ENCODE measurements at regions not wholly inside any gene's neighbourhood (a gene's known extent, or its start where the extent isn't known, plus 50 kb on each side); places are given as distances from the start of the nearest gene placed in this dataset.

DNA sequence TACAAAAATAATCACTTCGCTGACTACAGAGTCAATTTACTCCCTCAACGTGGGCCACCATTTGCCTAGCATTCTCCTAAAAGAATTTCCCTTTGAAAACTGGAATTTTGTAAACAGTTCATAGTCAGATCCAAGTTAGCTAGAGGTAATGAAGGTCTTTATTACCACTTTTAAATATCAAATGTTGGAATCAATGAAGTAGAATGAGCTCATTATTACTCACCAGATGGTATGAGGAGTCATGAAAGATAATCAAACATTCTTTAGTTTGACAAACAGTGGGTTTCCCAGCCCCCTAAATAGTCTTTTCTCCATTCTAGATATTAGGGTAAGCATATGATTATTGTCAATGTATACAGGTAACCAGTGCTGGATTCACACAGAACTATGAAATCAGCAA, 455.7 kb upstream of the THBS1 start:
- ATAC-seq (replicated peaks in 6 of 8): no peak
- in situ Hi-C loops (cut with MboI; ENCODE audit: low pct_unique_long_range_greater_than_20kb in 2 of 9, low sequenced_read_pairs in 9 of 9, unreplicated experiment in 9 of 9): no loop called here
- WGBS, 10 experiments: 33 to 76% (median 57%) methylated on average over 1 to 2 of the region's 2 CpGs; no CpG with 5 or more reads in 4 of the 10 experiments
- Histone ChIP-seq H3K4me1 (replicated peaks in 1 of 2) (peaks cover 4 to 6% of the 10 kb centered on the region in 2 donors), H3K27ac (no peak overlapping the region), H3K4me3 (no peak overlapping the region)

DNA sequence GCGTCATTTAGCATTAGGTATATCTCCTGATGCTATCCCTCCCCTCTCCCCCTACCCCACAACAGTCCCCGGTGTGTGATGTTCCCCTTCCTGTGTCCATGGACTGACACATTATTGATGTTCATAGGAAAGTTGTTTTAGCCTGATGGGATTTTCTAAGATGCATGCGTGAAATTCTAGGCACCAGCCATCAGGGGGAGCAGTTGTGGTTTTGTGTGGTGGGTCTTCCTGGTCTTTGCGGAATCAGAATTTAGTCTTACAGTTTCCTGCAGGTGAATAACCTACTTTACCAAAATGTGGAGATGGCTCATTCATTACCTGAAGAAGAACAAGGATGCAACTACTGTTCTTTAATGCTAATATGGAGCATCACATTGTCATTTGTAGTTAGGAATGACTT, 455.0 kb upstream of the THBS1 start:
- Histone ChIP-seq H3K4me1 (replicated peaks in 1 of 2) (peaks cover 4 to 6% of the 10 kb centered on the region in 2 donors), H3K27ac (no peak overlapping the region), H3K4me3 (no peak overlapping the region)
- in situ Hi-C loops (cut with MboI; ENCODE audit: low pct_unique_long_range_greater_than_20kb in 2 of 9, low sequenced_read_pairs in 9 of 9, unreplicated experiment in 9 of 9): no loop called here
- peak in 1 of 8 experiments; percentile 14 for ATAC-seq (replicated peaks in 6 of 8)
- WGBS, 10 experiments: 20 to 80% (median 34%) methylated on average over 1 to 3 of the region's 4 CpGs; no CpG with 5 or more reads in 4 of the 10 experiments

DNA sequence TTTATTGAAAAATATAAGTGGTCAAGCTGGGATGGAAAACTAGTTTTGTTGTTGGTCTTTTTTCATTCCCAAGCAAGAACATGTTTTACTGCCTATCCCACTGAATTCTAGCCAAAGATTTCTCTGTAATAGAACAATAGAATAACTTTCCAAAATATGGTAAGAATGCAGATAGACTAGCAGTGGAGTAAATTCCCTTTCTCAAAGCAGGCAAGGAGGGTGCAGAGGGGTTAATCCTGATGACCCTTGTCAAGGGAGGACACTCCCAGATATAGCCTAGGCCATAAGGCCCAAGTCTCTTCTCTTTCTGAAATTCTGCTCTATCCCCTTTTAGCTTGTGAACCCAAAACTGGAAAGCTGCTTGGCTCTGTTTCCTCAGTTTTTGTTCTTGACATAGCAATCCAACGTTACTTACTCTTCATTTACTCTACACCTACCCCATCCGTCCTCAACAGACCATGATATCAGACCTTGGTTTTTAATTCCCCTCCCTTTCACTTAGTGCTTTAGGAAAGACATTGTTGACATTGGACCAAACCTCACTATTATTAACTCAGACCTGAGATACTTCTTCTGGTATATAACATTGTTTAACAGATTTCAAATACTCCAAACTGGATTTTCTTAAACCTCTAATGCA, 453.6 kb upstream of the THBS1 start:
- 13 to 93% (median 73%) methylated on average over 2 of the region's 2 CpGs; no CpG with 5 or more reads in 2 of the 10 experiments for WGBS, 10 experiments
- H3K27ac ChIP-seq: no peak overlapping the region
- in situ Hi-C loops (cut with MboI; ENCODE audit: low pct_unique_long_range_greater_than_20kb in 2 of 9, low sequenced_read_pairs in 9 of 9, unreplicated experiment in 9 of 9): no loop called here
- H3K4me3 ChIP-seq: no peak overlapping the region
- ATAC-seq (replicated peaks in 6 of 8): no peak
- peaks cover 4 to 6% of the 10 kb centered on the region in 2 donors for H3K4me1 ChIP-seq (replicated peaks in 1 of 2)

DNA sequence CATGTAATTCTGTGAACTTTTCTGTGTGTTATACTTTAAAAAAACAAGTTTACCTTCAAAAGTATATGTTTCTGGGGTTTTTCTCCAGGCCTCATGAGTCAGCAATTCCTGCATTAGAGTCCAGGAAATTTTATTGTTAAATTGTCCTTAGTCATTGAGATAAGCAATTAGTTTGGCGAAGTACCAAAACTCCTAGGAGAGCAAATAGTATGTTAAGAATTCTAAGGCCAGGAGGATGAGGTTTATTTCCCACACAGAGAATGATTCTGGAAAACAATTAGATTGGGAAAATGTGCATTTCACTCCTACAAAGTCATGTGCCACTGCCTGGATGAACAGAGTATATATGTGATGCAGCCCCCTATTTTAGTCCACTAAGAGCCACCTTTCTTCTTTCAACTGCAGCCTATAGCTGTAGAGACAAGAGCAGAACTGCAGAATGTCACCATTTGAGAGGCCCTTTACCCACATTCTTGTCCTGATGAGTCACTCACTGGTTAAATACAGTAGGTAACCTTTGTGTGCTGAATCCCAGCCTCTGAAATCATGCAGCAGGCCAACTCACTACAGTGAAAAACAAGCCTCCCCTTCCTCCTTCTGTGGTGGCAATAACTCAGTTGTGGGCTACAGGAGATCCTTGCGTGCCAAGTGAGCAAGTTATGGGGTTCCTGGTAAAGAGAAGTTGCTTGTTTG, 452.8 kb upstream of the THBS1 start:
- Histone ChIP-seq H3K27ac (no peak overlapping the region), H3K4me1 (replicated peaks in 1 of 2) (peaks cover 4 to 6% of the 10 kb centered on the region in 2 donors), H3K4me3 (no peak overlapping the region)
- 14 to 100% (median 67%) methylated on average over 1 to 2 of the region's 2 CpGs; no CpG with 5 or more reads in 3 of the 10 experiments for whole genome bisulfite sequencing, 10 experiments
- in situ Hi-C loops (cut with MboI; ENCODE audit: low pct_unique_long_range_greater_than_20kb in 2 of 9, low sequenced_read_pairs in 9 of 9, unreplicated experiment in 9 of 9): no loop called here
- ATAC-seq (replicated peaks in 6 of 8): peak; percentile 60 to 94 (median 67)

DNA sequence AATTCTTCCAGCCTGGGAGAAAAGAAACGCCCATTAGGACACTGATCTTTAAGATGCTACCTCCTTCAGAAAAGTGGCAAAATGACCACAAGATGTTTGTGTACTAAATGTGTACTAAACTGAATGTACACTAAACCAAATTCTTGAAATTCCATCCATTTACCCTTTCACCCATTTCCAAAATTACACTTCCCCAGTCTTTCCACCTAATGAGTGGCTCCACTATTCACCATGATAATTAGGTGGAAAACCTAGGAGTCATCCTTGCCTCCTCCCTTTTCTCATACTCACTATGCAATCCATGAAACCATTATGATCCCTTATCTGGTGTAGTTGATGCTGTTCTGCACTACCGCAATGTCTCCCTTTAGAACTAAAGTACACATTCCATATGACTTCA, 452.1 kb upstream of the THBS1 start:
- 71 to 100% (median 86%) methylated on average over 1 to 2 of the region's 2 CpGs; no CpG with 5 or more reads in 3 of the 10 experiments for WGBS, 10 experiments
- in situ Hi-C loops (cut with MboI; ENCODE audit: low pct_unique_long_range_greater_than_20kb in 2 of 9, low sequenced_read_pairs in 9 of 9, unreplicated experiment in 9 of 9): no loop called here
- Histone ChIP-seq H3K27ac (no peak overlapping the region), H3K4me3 (no peak overlapping the region), H3K4me1 (replicated peaks in 1 of 2) (peaks cover 4 to 6% of the 10 kb centered on the region in 2 donors)
- ATAC-seq (replicated peaks in 6 of 8): no peak

DNA sequence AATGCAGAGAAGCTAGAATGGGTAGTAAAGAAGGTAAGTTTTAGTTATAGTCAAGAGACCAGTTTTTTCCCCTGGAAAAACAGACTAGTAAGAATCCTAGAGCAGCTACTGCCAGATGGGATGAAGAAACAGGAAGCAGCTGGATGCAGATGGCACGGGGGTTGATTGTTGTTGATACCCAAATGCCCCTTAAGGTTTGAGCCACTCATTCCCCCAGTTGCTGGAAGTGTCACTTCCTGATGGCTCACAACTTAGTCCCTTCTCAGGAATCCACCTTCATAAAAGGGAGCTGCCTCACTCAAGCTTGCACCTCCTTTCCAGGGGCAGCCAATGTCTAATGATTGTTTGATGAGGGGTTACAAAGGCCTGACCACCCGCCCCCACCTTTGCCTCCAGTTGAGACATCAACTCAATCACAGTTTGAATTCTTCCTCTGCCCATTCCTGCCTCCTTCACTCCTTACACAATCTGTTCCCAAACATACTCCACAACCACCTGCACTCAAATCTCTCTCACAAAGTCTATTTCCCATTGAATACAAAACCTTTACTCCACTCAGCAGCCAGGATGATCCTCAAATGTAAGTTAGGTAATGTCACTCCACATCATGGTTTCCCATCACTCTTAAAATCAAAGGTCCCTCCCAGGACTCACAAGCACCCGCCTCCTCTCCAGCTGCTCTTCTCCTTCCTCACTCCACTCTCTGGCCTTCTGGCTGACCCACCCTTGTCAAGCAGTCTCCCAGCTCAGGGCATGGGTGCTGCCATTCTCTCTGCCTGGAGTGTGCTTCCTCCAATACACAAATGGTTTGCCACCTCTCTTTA, 450.1 kb upstream of the THBS1 start:
- Histone ChIP-seq H3K27ac (no peak overlapping the region), H3K4me1 (replicated peaks in 1 of 2) (peaks cover 4 to 6% of the 10 kb centered on the region in 2 donors), H3K4me3 (no peak overlapping the region)
- ATAC-seq (replicated peaks in 6 of 8): no peak
- 13 to 100% (median 76%) methylated on average over 1 to 2 of the region's 3 CpGs; no CpG with 5 or more reads in 2 of the 10 experiments for WGBS, 10 experiments
- in situ Hi-C loops (cut with MboI; ENCODE audit: low pct_unique_long_range_greater_than_20kb in 2 of 9, low sequenced_read_pairs in 9 of 9, unreplicated experiment in 9 of 9): no loop called here

DNA sequence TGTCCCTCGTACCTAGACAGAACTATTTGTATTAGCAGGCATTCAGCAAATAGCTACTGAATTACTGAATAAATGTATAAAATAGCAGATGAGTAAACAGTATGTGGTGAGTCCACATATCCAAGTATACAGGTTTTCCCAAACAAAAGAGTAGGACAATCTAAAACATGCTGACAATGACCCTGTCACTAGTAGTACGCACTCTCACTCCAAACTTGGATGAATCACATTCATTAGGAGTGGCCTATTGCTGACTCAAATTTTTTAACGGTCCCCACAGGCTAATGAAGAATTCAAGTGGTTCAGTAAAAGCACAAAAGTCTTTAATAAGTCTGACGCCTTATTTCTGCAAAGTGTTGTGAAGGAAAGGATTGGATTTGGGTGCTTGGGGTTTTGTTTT, 449.3 kb upstream of the THBS1 start:
- ATAC-seq (replicated peaks in 6 of 8): peak in 2 of 8 experiments; percentile 10 to 12
- Histone ChIP-seq H3K27ac (no peak overlapping the region), H3K4me1 (replicated peaks in 1 of 2) (peaks cover 4 to 6% of the 10 kb centered on the region in 2 donors), H3K4me3 (no peak overlapping the region)
- in situ Hi-C loops (cut with MboI; ENCODE audit: low pct_unique_long_range_greater_than_20kb in 2 of 9, low sequenced_read_pairs in 9 of 9, unreplicated experiment in 9 of 9): no loop called here
- 28 to 100% (median 73%) methylated on average over 1 to 4 of the region's 4 CpGs; no CpG with 5 or more reads in 1 of the 10 experiments for WGBS, 10 experiments

DNA sequence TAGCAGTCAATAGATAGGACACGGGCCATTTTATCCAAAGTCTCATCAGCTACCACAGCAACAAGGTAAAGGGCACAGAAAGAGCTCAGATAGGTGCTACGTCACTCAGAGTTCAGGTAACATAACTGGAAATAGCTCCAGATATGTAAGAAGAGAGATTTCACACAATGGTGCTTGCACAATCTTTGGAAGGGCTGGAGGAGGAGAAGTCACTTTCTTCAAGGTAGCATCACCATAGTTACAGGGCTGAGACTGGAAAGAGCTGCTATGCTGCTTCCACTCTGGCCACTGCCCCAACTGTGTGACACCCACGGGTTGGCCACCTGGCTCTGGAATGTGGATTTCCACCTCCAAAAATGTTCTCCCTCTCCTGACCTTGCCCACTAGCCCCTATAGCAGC, 448.8 kb upstream of the THBS1 start:
- Histone ChIP-seq H3K27ac (no peak overlapping the region), H3K4me3 (no peak overlapping the region), H3K4me1 (replicated peaks in 1 of 2) (peaks cover 4 to 6% of the 10 kb centered on the region in 2 donors)
- in situ Hi-C loops (cut with MboI; ENCODE audit: low pct_unique_long_range_greater_than_20kb in 2 of 9, low sequenced_read_pairs in 9 of 9, unreplicated experiment in 9 of 9): no loop called here
- ATAC-seq (replicated peaks in 6 of 8): no peak
- 43 to 100% (median 86%) methylated on average over 1 to 3 of the region's 3 CpGs; no CpG with 5 or more reads in 3 of the 10 experiments for WGBS, 10 experiments

DNA sequence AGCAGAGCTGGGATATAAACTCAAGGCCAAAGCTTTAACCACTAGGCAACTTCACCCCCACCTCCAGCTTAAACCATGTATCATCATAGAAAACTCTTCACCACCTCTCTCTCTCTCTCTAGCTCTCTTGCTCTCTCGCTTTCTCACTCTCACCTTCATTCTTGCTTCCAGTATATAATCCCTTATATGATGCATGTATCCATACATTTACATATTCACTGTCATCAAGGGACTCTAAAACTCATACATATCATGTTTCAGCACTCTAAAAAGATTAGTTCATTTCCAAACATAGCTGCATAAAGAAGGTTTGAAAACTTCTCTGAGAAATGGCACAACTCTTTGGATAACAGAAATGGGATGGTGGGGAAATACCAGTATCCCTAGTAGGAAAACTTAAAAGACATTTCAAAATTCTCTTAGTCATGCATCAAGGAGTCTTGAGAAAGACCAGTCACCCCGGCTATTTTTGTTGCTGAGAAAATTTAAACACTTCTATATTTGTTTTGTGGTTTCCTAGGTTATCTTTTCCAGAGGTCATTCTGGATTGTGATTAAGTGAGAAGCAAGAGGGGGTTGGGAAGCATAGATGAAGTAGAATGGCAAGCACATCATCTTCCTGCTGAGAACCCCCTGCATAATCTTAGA, 447.8 kb upstream of the THBS1 start:
- peak in 3 of 8 experiments; percentile 13 to 73 (median 66) for ATAC-seq (replicated peaks in 6 of 8)
- Histone ChIP-seq H3K4me1 (replicated peaks in 1 of 2) (peaks cover 4 to 5% of the 10 kb centered on the region in 2 donors), H3K27ac (no peak overlapping the region), H3K4me3 (no peak overlapping the region)
- in situ Hi-C loops (cut with MboI; ENCODE audit: low pct_unique_long_range_greater_than_20kb in 2 of 9, low sequenced_read_pairs in 9 of 9, unreplicated experiment in 9 of 9): no loop called here
- WGBS, 10 experiments: 0 to 100% (median 80%) methylated on average over 1 to 2 of the region's 2 CpGs; no CpG with 5 or more reads in 1 of the 10 experiments

DNA sequence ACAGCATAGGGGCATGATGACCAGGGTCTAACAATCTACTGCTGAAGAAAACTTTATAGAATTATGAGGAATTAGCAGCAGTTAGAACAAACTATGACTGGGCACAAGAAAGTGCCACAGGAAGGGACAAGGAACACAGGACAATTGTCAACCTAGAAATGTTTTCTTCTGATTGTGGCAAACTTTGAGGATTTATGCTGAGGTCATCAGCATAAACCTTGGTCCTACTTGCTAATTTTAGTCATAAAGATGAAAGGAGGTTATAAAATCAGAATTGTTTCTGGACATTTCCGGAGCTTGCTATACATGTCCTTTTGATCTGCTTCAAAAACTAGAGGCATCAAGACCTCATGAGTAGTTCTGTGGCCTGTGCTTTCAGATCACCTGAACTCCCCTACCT, 446.6 kb upstream of the THBS1 start:
- Histone ChIP-seq H3K4me3 (no peak overlapping the region), H3K27ac (no peak overlapping the region), H3K4me1 (replicated peaks in 1 of 2) (no peaks in the 10 kb centered on the region)
- WGBS, 10 experiments: 71 to 100% (median 100%) methylated on average over 1 of the region's 1 CpG
- in situ Hi-C loops (cut with MboI; ENCODE audit: low pct_unique_long_range_greater_than_20kb in 2 of 9, low sequenced_read_pairs in 9 of 9, unreplicated experiment in 9 of 9): no loop called here
- no peak for ATAC-seq (replicated peaks in 6 of 8)

DNA sequence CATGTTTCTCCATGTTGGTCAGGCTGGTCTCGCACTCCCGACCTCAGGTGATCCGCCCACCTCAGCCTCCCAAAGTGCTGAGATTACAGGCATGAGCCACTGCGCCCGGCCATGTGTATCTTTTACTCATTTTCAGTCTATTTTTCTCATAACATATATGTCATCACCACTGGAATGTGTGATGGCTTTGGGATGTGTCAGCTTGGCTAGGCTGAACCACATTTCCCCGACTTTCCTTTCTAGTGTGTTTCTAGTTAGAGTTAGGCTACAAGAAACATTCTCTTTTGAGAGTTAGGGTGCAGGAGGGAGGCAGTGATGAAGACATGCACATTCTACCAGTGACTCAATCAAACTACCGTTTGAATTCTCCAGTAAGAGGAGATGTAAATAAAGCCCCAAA, 444.9 kb upstream of the THBS1 start:
- H3K4me3 ChIP-seq: no peak overlapping the region
- no peak overlapping the region for H3K27ac ChIP-seq
- ATAC-seq (replicated peaks in 6 of 8): peak in 2 of 8 experiments; percentile 12 to 14
- in situ Hi-C loops (cut with MboI; ENCODE audit: low pct_unique_long_range_greater_than_20kb in 2 of 9, low sequenced_read_pairs in 9 of 9, unreplicated experiment in 9 of 9): no loop called here
- H3K4me1 ChIP-seq (replicated peaks in 1 of 2): no peaks in the 10 kb centered on the region
- WGBS, 10 experiments: 0 to 100% (median 76%) methylated on average over 1 to 7 of the region's 7 CpGs; no CpG with 5 or more reads in 1 of the 10 experiments

DNA sequence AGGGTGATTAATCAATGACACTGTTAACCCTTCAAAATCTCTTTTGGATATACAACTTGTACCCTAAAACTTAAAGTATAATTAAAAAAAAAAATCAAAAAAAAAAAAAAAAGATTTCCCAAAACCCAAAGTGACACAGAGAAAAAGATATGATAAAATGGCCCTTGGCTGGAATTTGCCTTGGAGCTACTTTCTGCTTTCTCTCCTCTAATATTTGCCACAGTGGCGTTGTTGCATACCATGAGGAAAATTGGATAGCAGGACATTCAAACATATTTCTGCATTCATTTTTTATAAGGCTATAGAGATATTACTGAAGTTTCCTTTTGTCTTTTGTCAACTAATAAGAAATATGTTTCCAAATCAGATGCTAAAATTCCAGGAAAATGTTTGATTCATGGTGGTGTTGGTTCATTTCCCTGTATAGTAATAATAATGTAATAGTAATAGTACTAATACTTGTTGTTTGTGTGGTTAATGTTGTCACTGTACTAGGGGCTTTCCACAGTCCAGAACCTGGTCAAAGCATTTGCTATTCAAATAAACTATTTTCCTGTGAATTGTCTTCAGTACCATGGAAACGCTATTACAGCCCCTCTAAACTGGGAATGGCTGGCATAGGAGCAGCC, 441.3 kb upstream of the THBS1 start:
- Histone ChIP-seq H3K4me3 (no peak overlapping the region), H3K27ac (no peak overlapping the region), H3K4me1 (replicated peaks in 1 of 2) (peaks cover 0 to 6% of the 10 kb centered on the region in 2 donors)
- in situ Hi-C loops (cut with MboI; ENCODE audit: low pct_unique_long_range_greater_than_20kb in 2 of 9, low sequenced_read_pairs in 9 of 9, unreplicated experiment in 9 of 9): no loop called here
- 75 to 100% (median 92%) methylated on average over 1 to 2 of the region's 2 CpGs; no CpG with 5 or more reads in 1 of the 10 experiments for WGBS, 10 experiments
- no peak for ATAC-seq (replicated peaks in 6 of 8)
